ENCODE measurements at regions not wholly inside any gene's neighbourhood (a gene's known extent, or its start where the extent isn't known, plus 50 kb on each side); places are given as distances from the start of the nearest gene placed in this dataset.
A peak's percentile ranks its signal among the peaks of the same experiment; 100 is the strongest.
"Not testable (repeated sequence)": the region's sequence is repeated elsewhere in the genome, so short reads cannot be mapped to it uniquely, and the experiment has no call there.

DNA sequence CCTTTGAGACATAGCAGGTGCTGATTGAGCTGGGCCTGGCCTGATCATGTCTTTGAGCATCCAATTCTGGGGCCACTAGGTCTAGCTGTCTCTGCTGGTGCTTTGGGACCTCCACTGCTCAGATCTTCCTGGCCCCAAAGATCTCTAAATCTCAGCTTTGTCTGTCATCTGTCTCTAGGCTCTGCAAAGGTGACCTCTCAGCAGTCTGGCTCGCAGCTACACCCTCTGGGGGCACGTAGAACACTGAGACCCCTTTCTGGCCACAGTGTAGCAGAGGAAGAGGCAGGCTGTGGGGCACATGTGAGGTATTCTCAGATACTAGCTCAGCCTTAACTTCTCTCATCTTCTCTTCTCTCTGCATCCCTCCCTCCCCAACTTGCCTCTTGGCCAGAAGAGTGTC, 298.1 kb upstream of the PLGLB1 start:
- peak; percentile 15 for DNase-seq

DNA sequence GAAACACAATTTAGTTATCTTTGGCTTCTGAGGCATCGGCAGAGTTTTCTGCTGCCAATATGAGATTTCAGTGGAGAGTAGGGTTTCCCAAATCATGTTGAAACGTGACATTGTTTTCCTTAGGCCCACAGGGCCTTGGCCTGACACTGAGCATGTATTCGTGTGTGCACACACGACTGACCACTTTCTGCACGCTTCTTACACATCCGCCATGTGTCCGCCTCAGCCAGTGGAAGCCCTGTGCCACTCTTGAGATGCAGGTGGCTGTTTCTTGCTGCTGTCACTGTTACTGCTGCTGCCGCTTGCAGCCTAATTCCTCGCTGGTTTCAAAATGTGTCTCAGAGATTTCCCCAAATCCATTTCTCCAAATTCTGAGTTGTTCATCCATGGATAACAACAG, 299.6 kb upstream of the PLGLB1 start:
- peak; percentile 29 for DNase-seq

DNA sequence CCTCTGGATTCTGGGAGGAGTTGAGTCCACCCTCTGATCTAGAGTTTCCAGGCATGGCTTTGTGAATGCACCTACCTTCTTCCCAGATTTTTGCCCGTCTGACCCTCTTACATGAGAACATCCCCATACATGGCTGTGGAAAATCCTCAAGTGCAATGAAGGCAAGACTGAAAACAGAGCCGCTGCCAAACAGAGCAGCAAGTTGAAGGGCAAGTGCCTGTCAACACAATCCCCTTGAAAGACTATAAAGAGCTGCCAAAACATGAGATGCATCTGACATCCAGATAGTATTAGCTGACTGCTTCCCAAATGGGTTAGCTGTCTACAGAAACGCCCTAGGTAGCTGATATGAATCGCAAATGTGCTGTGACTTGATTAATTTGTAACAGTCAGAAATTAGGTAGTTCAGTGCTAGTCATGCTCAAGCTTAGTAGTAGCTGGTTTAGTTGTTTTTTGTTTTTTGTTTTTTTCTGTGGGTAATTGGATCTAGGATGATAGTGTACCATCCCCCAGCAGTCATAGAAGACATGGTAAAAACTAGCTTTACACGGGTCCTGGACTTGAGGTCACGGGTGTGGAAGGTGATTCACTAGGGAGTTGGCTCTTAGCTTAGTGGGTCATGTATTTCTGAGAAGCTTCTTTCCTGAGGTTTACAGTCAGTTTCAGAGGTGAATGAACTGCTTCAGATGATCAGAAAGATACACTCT, 302.8 kb upstream of the PLGLB1 start:
- peak; percentile 6 for DNase-seq

DNA sequence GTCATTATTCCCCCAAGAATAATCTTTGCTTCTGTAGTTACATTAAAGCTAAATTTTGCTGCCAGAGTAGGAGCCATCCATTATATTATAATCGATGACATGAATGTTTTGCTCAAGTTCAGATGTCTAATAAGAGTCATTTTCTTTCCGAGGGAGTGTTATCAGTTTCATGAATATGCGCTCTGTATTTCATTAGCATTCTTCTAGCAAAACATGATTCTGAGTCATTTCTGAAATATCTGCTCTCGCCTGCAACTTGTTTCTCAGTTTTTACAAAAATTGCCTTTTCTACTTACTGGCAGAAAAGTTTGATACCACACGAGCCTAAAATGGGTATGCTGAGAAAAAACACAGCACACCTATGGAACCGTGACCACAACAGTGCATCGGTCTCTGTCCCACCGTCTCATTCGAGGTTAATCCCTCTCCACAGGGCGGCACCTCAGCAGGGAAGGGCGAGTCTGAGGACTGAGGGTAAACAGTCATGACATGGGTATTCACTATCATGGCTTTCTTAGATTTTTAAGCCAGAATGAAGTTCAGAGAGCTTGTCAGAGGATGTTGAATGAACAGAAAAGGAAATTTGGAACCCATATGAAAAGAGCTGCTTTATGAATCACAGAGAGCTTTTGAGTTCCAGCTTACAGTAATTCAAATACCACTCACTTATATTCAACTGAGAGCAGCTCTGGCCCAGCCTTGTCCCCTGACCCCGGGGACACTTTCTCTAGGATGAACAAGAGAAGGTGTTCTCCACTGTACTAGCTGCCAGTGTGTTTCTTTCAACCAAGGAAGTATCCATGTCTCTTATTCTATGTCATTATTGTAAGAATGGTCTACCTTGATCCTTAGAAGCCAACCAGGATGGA, 303.6 kb upstream of the PLGLB1 start:
- DNase-seq, result not testable (repeated sequence)

DNA sequence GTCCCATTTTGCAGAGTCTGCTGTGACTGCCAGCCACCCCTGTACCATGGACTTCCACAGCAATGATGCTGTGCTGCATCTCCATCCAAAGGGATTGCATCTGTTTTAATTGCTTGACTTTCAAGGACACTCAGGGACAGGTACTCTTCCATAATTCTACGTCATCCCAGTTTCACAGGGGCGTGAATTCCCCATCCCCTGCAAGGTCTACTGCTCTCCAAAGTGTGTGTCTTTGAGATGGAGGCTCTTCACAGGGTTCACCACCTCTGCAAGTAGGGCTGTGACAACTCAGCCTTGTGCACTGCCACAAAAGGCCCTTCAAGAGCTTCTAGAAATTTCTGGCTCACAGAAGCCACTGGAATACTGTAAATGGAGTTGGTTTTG, 304.3 kb upstream of the PLGLB1 start:
- not testable (repeated sequence) for DNase-seq

DNA sequence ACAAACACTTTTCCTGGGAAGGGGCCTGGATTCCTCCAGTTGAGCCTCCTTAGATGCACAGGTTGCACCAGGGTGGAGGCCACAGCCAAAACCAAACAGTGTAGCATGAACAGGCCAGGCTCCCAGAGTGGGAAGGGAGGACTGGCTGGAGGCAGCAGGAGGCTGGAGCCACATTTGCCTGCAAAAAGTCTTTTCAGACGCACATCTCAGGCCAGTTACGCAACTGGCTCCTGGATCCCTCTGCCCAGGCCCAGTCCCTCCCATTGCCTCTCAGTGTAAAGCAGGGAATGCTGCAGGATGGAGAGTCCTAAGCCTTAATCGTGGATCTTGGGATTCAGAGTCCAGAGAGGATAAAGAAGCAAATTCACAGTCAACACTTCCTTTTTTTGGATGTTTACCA, 305.1 kb upstream of the PLGLB1 start:
- peak; percentile 13 for DNase-seq

DNA sequence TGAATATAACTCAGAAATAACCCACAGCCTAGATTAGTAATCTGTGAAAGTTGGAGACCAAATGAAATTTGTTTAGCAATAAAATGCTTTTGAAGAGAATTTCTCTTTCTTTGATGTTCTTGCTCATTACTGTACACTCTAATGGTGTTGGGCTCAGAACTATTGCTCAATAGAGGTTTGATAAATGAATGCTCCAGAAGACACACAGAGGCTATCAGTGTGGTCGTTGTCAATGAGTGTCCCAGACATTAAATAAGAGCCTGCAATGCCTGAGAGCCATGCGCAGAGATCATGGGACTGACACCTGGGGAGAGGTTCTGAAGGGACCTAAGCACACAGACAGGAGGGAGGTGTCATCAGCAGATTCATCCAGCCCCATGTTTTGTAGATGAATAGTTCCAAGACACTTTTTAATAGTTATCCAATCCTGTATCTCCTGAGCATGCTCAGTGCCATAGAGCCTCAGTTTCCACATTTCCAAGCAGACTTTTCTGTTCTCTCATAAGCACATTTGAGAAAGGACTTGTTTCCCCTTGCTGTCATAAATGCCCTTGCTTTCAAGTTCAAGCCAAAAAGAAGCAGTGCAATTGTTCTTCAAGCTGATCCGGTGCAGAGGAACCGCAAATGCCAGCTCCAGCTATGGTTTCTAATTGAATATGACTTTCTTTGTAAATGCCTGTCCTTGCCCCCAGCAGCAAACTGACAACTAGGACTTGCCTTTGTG, 306.2 kb upstream of the PLGLB1 start:
- peak; percentile 6 for DNase-seq

DNA sequence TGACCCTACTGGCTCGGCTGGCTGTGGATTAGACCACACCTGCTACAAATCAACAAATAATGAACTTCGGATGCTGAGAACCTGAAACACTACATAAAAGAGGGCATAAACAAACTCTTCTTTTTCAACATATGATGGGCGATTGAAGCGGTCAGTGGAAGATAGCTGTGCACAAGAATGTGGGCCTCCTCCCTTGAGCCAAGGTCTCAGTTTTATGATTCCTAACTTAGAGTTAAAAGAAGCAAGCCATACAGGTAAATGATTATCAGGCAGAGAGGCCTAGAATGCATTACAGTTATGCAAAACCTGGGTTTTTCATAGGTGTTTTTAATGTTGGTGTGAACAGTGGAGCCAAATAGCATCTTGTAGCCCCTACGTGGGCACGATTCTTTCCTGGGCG, 307.9 kb upstream of the PLGLB1 start:
- DNase-seq, result peak; percentile 3

DNA sequence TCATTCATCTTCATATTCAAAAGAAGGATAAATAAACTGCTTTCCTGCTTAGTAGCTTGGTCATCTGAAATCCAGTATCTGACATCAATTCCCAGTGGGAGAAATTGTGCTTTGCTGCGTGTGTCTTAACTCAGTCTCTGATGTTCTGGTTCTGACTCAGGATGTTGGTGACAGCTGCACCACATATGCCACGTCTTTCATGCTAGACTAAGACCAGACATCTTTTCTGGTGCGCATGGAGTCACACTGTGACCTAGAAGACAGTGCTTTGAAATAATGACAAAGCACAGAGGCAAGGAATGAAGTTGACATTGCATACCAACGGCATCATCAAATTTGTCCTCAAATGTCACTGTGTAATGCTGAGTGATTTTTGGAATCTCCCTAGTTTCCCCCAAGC, 308.8 kb upstream of the PLGLB1 start:
- DNase-seq, result not testable (repeated sequence)

DNA sequence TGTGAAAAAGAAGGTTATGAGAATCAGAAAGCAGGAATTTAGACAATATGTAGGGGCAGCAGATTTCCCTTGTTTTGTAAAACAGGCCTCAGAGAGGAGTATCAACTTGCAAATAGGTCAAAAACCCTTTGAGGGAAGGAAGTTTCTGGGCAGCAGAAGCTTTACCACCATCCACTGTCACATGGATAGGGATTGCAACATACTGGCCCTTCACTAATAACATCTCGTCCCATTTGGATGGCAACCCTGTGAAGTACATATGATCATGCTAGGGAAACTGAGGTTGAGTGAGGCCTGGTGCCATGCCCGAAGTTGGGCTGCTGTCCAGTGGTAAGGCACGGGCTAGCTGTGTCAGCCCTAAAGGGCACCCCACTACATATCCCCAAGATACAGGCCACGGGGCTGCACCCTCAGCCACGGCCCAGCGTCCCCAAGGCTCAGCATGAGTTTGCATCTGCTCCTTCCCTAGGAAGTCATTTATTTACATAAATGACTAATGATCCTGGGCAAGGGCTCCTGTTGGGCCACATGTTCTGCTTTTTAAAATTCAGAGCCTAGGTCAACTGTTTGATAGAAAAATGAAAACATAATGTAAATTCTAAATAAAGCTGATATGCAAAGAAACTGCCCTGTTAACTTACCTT, 310.4 kb upstream of the PLGLB1 start:
- not testable (repeated sequence) for DNase-seq

DNA sequence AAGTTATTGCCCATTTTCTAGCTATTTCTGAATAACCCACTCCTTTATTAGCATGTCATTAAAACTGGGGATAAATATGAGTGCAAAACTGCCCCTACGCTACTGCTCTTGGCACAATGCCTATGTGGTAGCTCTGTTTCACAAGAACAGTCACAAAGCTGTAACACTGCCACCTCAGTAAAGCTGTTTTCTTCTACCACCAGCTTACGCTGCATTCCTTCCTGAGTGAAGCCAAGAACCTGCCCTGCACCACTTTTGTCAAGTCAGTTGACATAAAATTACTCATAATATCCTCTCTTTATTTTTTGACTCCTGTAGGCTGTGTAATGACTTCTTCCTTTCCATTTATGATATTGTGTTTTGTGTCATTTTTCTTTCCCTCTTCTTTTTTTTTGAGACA, 313.2 kb upstream of the PLGLB1 start:
- not testable (repeated sequence) for DNase-seq

DNA sequence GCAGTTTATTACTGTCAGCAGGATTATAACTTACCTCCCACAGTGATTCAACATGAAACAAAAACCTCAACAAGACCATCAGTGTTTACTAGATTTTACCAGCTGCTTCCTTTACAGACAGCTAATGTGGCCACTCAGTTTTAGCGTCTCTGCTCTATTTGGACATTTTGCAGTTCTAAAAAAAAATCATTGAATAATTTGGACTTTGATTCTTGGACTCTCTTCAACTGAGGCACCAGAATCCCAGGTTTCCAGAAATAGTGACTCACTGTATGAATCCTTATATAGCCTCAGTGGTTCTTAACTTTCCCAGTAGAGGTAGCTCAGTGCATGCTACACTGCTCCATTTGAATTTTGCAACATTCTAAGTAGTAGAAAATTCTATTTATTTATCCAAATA, 317.4 kb upstream of the PLGLB1 start:
- not testable (repeated sequence) for DNase-seq

DNA sequence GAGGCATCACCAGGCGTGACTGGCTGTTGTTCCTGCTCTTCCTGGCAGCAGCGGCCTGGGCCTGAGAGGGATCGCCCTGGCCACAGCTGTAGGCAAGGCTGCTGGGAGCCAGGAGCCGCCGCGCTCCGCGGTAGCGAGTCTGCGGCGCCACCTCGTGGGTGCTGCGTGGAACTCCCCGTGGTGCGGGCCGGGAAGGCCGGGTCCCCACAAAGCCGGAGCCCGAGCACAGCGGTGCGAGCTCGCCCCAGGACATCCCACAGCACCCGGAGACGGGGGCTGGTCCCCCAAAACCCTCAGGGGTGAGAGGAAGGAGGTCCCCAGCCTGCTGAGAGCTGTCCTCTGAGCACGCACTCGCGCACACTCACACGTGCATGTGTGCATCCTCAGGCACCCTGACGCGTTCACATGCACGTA, 320.0 kb upstream of the PLGLB1 start:
- peak; percentile 78 for DNase-seq

DNA sequence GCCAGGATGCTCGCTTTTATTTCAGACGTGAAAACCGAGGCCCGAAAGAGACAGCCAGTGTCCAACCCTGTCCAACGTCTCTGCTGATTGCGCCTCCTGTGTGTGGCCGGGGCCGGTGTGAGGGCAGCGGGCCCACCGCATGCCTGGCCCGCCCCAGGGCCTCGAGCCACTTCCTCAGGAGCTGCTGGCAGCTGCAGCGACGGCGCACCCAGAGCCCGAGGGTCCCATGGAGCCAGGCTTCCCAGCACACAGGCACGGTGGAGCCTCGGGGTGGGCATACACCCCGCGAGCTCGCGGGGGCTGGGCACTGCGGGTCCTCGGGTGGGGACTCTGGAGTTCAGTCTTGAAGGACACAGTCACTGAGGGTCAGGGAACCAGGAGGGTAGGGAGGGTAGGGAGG, 320.5 kb upstream of the PLGLB1 start:
- peak; percentile 47 for DNase-seq

DNA sequence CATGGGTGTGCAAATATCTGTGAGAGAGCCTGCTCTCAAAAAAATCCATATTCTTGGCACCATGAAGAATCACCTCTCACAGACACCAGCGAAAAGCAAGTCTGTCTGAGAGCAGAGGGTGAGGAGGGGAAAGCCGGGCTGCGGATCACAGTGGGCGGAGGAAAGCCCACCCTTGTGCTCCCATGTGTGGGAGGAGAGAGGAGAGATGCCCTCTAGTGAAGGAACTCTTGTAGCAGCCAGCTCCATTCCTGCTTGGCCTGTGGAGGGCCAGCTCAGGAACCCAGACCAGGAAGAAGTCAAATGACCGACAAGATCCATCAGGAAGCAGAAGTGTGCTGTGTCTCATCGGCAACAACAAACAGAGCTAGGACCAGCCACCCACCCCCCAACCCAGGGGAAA, 321.7 kb upstream of the PLGLB1 start:
- DNase-seq, result peak; percentile 69

DNA sequence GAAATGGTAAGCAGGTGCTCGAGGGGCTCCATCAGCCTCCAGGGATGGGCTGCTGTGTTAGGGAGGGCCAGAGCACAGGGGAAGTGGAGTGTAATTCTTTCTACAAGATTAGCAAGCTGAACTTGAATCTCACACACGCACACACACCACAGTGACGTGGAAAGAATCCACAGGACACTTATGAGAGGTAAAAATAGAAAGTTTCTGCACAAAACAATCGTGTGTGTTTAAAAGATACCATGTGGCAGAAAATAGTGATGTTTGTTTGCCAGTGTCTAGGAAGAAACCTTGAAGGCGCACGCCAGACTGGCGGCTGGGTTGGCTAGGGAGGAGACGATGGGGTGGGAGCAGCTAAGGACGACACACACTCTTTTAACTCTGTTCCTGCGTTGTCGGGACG, 323.6 kb upstream of the PLGLB1 start:
- DNase-seq, result not testable (repeated sequence)

DNA sequence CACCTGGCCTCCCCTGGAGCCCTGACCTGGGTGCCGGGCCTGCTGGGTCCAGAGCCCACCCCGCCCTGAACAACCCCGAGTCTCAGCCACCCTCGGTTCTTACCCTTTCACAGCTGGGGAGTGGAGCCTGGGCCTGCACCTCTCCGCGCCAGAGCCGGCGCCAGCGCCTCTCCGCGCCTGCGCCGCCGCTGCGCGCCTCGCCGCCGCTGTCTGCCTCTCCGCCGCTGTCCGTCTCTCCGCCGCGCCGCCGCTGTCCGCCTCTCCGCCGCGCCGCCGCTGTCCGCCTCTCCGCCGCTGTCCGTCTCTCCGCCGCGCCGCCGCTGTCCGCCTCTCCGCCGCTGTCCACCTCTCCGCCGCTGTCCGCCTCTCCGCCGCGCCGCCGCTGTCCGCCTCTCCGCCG, 326.9 kb upstream of the PLGLB1 start:
- DNase-seq, result peak; percentile 24

DNA sequence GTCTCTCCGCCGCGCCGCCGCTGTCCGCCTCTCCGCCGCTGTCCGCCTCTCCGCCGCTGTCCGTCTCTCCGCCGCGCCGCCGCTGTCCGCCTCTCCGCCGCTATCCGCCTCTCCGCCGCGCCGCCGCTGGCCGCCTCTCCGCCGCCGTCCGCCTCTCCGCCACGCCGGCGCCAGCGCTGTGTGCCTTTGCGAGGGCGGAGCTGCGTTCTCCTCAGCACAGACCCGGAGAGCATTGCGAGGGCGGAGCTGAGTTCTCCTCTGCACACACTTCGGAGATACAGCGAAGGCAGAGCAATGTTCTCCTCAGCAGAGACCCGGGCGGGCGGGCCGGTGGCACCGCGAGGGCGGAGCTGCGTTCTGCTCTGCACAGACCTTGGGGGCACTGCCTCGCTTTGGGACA, 327.4 kb upstream of the PLGLB1 start:
- DNase-seq, result peak; percentile 63

DNA sequence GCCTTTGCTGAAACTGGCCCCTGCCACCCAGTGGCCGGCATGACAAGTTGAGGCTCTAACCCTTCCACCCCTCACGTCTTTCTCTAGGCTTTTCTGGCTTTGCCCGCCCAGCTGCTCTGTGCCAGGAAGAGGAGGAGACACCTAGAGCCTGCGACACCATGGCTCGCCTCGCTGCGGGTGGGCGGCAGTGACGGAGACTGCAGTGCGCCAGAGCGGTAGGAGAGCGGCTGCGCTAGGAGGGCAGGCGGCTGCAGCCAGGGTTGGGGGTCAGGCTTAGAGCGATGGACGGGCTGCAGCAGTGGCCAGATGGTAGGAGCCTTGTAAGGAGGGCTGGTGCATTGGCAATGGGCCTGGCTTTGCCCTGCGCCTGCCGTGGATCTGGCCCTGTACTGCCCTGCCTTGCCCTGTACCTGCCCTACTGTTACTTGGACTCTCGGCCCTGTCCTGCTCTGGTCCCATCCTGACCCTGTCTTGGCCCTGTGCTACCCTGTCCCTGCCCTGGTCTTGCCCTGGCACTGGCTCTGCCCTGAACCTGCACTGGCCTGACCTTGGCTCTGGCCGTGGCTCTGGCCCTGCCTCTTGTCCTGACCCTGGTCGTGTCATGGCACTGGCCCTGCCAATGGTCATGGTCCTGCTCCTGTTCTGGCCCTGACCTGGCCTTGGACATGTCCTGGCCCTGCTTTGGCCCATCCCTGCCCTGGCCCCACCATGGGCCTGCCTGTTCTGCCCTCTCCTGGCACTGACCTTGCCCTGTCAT, 330.7 kb upstream of the PLGLB1 start:
- not testable (repeated sequence) for DNase-seq

DNA sequence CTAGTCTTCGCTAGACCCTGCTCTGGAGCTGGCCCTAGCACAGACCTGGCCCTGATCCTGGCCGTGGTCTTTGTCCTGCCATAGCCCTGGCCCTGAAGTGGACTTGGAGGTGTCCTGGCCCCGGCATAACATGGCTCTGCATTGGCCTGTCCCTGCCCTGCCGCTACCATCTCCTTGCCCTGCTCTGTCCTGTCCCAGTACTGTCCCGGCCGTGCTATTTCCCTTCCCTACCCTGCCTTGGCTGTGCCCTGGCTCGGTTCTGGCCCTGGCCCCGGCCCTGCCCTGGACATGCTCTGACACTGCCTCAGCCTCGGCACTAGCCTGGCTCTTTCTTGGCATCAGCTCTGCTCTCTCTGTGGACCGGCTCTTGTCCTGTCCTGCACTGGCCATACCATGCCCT, 331.8 kb upstream of the PLGLB1 start:
- DNase-seq, result not testable (repeated sequence)

DNA sequence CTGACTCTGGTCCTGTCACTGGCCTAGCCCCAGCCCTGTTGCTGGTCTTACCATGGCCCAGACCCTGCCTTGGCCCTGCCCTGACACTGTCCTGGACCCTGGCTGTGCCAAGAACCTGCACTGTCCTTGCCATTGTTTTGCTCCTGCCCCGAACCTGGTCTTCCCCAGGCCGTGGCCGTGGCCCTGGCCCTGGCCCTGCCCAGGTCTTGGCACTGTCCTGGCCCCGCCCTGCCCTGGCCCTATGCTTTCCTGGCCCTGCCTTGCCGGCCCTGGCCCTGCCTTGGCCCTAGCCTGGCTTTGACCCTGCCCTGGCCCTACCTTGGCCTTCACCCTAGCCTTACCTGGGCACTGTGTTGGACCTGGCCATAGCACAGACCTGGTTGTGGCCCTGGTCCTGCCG, 332.5 kb upstream of the PLGLB1 start:
- not testable (repeated sequence) for DNase-seq

DNA sequence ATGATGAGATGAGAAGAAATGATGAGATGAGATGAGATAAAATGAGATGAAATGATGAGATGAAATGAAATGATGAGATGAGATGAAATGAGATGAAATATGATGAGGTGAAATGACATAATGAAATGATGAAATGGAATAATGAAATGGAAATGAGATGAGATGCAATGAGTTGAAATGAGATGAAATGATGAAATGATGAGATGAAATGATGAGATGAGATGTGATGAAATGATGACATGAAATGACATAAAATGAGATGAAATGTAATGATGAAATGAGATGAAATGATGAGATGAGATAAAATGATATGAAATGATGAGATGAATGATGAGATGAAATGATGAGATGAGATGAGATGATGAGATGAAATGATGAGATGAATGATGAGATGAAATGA, 338.6 kb upstream of the PLGLB1 start:
- DNase-seq, result not testable (repeated sequence)
